ENCODE measurements at regions not wholly inside any gene's neighbourhood (a gene's known extent, or its start where the extent isn't known, plus 50 kb on each side); places are given as distances from the start of the nearest gene placed in this dataset.

- DNase-seq (no peak), ATAC-seq (no peak)
- Histone ChIP-seq H3K27ac (no peak overlapping the region), H3K27me3 (ENCODE audit: low read depth) (no peaks in the 10 kb centered on the region), H3K4me1 (no peaks in the 10 kb centered on the region), H3K9me3 (peaks cover 26% of the 10 kb centered on the region), H3K36me3 (no peaks in the 10 kb centered on the region), H3K4me3 (no peak overlapping the region)
- intact Hi-C loops (cut with DNase I), result no loop called here
- TF ChIP-seq CTCF (IDR thresholded peaks at IDR 0.05), result no peak
These were observed 51.8 kb upstream of the NDUFB4 start for GRCh38 chr3:120544361-120544760.

GRCh38 chr3:120536642-120537041 lies 59.5 kb upstream of the NDUFB4 start:
- ATAC-seq (no peak), DNase-seq (no peak)
- no peak for TF ChIP-seq CTCF (IDR thresholded peaks at IDR 0.05)
- Histone ChIP-seq H3K9me3 (peaks cover 14% of the 10 kb centered on the region), H3K4me1 (no peaks in the 10 kb centered on the region), H3K36me3 (no peaks in the 10 kb centered on the region), H3K27me3 (ENCODE audit: low read depth) (no peaks in the 10 kb centered on the region), H3K27ac (no peak overlapping the region), H3K4me3 (no peak overlapping the region)
- intact Hi-C loops (cut with DNase I), result no loop called here

- H3K27me3 ChIP-seq (ENCODE audit: low read depth), result no peaks in the 10 kb centered on the region
- H3K36me3 ChIP-seq, result no peaks in the 10 kb centered on the region
- H3K9me3 ChIP-seq, result no peaks in the 10 kb centered on the region
- no peak for TF ChIP-seq CTCF (IDR thresholded peaks at IDR 0.05)
- H3K27ac ChIP-seq, result no peak overlapping the region
- H3K4me1 ChIP-seq, result no peaks in the 10 kb centered on the region
- DNase-seq, result no peak
- intact Hi-C loops (cut with DNase I), result no loop called here
- H3K4me3 ChIP-seq, result no peak overlapping the region
- no peak for ATAC-seq
These were observed 63.2 kb upstream of the NDUFB4 start for GRCh38 chr3:120532969-120533368.

- no peaks in the 10 kb centered on the region for H3K9me3 ChIP-seq
- no peaks in the 10 kb centered on the region for H3K27me3 ChIP-seq (ENCODE audit: low read depth)
- no peak overlapping the region for H3K27ac ChIP-seq
- no peak overlapping the region for H3K4me3 ChIP-seq
- ATAC-seq, result no peak
- TF ChIP-seq CTCF (IDR thresholded peaks at IDR 0.05), result no peak
- DNase-seq, result no peak
- H3K36me3 ChIP-seq, result no peaks in the 10 kb centered on the region
- intact Hi-C loops (cut with DNase I), result no loop called here
- peaks cover 7% of the 10 kb centered on the region for H3K4me1 ChIP-seq
These were observed 68.0 kb upstream of the NDUFB4 start for GRCh38 chr3:120528163-120528562.

GRCh38 chr3:120526011-120526870 lies 69.9 kb upstream of the NDUFB4 start:
- Histone ChIP-seq H3K27ac (no peak overlapping the region), H3K36me3 (no peaks in the 10 kb centered on the region), H3K27me3 (ENCODE audit: low read depth) (no peaks in the 10 kb centered on the region), H3K4me1 (peaks cover 7% of the 10 kb centered on the region), H3K4me3 (no peak overlapping the region), H3K9me3 (no peaks in the 10 kb centered on the region)
- no peak for TF ChIP-seq CTCF (IDR thresholded peaks at IDR 0.05)
- ATAC-seq, result peak in 1 of 2 donors; percentile 65
- no peak for DNase-seq
- intact Hi-C loops (cut with DNase I), result no loop called here
